ENCODE measurements at regions not wholly inside any gene's neighbourhood (a gene's known extent, or its start where the extent isn't known, plus 50 kb on each side); places are given as distances from the start of the nearest gene placed in this dataset.

DNA sequence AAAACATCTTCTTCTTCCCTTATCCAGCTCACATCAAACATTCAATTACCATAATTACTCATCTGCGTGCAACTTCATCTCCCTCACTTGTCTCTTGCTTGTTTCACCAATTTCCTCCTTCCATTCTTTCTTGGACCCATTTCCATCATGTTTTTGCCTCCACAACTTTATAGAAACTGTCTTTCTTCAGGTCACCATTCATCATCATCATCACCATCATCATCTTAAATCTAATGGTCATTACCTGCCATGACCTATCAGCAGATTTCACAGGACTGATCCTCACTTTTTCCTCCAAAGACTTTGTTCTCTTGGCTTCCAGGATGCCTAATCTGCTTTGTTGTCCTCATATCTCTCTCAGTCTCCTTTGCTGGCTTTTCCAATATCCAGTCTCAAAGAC is 495.6 kb downstream of the DNAH5 start:
- Mint-ChIP-seq H3K36me3 (ENCODE audit: low read depth) (no peaks in the 10 kb centered on the region), H3K4me1 (no peaks in the 10 kb centered on the region), H3K9me3 (no peaks in the 10 kb centered on the region), H3K27me3 (ENCODE audit: insufficient read depth, low read depth, poor library complexity) (no peaks in the 10 kb centered on the region), H3K4me3 (no peak overlapping the region), H3K27ac (no peak overlapping the region)
- Histone ChIP-seq H3K4me3 (no peak overlapping the region), H3K79me2 (replicated peaks; ENCODE audit: insufficient read depth) (no peaks in the 10 kb centered on the region), H3K36me3 (ENCODE audit: insufficient read depth) (no peaks in the 10 kb centered on the region), H4K20me1 (replicated peaks; ENCODE audit: insufficient read depth) (no peaks in the 10 kb centered on the region), H3K9me2 (ENCODE audit: insufficient read depth) (peaks cover 4% of the 10 kb centered on the region; the same call in 1 of the 2 replicates), H3K4me1 (ENCODE audit: insufficient read depth) (no peaks in the 10 kb centered on the region), H3K4me2 (no peak overlapping the region), H3F3A (replicated peaks; ENCODE audit: low read depth) (no peaks in the 10 kb centered on the region), H3K27me3 (ENCODE audit: insufficient read depth) (no peaks in the 10 kb centered on the region), H3K27ac (ENCODE audit: low read depth) (no peak overlapping the region), H2AFZ (no peak overlapping the region)
- DNase-seq (ENCODE audit: low spot score): no peak
- TF ChIP-seq, protein P1, sequence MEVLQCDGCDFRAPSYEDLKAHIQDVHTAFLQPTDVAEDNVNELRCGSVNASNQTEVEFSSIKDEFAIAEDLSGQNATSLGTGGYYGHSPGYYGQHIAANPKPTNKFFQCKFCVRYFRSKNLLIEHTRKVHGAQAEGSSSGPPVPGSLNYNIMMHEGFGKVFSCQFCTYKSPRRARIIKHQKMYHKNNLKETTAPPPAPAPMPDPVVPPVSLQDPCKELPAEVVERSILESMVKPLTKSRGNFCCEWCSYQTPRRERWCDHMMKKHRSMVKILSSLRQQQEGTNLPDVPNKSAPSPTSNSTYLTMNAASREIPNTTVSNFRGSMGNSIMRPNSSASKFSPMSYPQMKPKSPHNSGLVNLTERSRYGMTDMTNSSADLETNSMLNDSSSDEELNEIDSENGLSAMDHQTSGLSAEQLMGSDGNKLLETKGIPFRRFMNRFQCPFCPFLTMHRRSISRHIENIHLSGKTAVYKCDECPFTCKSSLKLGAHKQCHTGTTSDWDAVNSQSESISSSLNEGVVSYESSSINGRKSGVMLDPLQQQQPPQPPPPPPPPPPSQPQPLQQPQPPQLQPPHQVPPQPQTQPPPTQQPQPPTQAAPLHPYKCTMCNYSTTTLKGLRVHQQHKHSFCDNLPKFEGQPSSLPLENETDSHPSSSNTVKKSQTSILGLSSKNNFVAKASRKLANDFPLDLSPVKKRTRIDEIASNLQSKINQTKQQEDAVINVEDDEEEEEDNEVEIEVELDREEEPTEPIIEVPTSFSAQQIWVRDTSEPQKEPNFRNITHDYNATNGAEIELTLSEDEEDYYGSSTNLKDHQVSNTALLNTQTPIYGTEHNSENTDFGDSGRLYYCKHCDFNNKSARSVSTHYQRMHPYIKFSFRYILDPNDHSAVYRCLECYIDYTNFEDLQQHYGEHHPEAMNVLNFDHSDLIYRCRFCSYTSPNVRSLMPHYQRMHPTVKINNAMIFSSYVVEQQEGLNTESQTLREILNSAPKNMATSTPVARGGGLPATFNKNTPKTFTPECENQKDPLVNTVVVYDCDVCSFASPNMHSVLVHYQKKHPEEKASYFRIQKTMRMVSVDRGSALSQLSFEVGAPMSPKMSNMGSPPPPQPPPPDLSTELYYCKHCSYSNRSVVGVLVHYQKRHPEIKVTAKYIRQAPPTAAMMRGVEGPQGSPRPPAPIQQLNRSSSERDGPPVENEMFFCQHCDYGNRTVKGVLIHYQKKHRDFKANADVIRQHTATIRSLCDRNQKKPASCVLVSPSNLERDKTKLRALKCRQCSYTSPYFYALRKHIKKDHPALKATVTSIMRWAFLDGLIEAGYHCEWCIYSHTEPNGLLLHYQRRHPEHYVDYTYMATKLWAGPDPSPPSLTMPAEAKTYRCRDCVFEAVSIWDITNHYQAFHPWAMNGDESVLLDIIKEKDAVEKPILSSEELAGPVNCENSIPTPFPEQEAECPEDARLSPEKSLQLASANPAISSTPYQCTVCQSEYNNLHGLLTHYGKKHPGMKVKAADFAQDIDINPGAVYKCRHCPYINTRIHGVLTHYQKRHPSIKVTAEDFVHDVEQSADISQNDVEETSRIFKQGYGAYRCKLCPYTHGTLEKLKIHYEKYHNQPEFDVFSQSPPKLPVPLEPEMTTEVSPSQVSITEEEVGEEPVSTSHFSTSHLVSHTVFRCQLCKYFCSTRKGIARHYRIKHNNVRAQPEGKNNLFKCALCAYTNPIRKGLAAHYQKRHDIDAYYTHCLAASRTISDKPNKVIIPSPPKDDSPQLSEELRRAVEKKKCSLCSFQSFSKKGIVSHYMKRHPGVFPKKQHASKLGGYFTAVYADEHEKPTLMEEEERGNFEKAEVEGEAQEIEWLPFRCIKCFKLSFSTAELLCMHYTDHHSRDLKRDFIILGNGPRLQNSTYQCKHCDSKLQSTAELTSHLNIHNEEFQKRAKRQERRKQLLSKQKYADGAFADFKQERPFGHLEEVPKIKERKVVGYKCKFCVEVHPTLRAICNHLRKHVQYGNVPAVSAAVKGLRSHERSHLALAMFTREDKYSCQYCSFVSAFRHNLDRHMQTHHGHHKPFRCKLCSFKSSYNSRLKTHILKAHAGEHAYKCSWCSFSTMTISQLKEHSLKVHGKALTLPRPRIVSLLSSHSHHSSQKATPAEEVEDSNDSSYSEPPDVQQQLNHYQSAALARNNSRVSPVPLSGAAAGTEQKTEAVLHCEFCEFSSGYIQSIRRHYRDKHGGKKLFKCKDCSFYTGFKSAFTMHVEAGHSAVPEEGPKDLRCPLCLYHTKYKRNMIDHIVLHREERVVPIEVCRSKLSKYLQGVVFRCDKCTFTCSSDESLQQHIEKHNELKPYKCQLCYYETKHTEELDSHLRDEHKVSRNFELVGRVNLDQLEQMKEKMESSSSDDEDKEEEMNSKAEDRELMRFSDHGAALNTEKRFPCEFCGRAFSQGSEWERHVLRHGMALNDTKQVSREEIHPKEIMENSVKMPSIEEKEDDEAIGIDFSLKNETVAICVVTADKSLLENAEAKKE (CRISPR knock-in tag; IDR thresholded peaks at IDR 0.05): no peak
- no peak for TF ChIP-seq EZH2phosphoT487 (IDR thresholded peaks at IDR 0.05; ENCODE audit: unreplicated experiment)
- no peak for TF ChIP-seq JUNB (IDR thresholded peaks at IDR 0.05; ENCODE audit: unreplicated experiment)
- TF ChIP-seq, protein P2, sequence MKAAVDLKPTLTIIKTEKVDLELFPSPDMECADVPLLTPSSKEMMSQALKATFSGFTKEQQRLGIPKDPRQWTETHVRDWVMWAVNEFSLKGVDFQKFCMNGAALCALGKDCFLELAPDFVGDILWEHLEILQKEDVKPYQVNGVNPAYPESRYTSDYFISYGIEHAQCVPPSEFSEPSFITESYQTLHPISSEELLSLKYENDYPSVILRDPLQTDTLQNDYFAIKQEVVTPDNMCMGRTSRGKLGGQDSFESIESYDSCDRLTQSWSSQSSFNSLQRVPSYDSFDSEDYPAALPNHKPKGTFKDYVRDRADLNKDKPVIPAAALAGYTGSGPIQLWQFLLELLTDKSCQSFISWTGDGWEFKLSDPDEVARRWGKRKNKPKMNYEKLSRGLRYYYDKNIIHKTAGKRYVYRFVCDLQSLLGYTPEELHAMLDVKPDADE (IDR thresholded peaks at IDR 0.05): no peak
- TF ChIP-seq EZH2 (IDR thresholded peaks at IDR 0.05; ENCODE audit: low read depth, unreplicated experiment): no peak
- no peak for TF ChIP-seq POLR2AphosphoS5 (IDR thresholded peaks at IDR 0.05; ENCODE audit: low read depth)
- no peak for TF ChIP-seq ZNF331 (CRISPR knock-in tag; IDR thresholded peaks at IDR 0.05; ENCODE audit: low read depth)
- TF ChIP-seq ZNF114 (CRISPR knock-in tag; IDR thresholded peaks at IDR 0.05): no peak
- TF ChIP-seq CREB1 (CRISPR knock-in tag; IDR thresholded peaks at IDR 0.05; ENCODE audit: low read depth): no peak
- TF ChIP-seq, protein P3, sequence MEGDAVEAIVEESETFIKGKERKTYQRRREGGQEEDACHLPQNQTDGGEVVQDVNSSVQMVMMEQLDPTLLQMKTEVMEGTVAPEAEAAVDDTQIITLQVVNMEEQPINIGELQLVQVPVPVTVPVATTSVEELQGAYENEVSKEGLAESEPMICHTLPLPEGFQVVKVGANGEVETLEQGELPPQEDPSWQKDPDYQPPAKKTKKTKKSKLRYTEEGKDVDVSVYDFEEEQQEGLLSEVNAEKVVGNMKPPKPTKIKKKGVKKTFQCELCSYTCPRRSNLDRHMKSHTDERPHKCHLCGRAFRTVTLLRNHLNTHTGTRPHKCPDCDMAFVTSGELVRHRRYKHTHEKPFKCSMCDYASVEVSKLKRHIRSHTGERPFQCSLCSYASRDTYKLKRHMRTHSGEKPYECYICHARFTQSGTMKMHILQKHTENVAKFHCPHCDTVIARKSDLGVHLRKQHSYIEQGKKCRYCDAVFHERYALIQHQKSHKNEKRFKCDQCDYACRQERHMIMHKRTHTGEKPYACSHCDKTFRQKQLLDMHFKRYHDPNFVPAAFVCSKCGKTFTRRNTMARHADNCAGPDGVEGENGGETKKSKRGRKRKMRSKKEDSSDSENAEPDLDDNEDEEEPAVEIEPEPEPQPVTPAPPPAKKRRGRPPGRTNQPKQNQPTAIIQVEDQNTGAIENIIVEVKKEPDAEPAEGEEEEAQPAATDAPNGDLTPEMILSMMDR (conservative IDR thresholded peaks at IDR 0.05; ENCODE audit: low read depth in 2 of 2): no peak
- no peak for TF ChIP-seq STAT1 (IDR thresholded peaks at IDR 0.05; ENCODE audit: unreplicated experiment)
- TF ChIP-seq NANOG (IDR thresholded peaks at IDR 0.05; ENCODE audit: borderline replicate concordance): no peak
- TF ChIP-seq, protein P4, sequence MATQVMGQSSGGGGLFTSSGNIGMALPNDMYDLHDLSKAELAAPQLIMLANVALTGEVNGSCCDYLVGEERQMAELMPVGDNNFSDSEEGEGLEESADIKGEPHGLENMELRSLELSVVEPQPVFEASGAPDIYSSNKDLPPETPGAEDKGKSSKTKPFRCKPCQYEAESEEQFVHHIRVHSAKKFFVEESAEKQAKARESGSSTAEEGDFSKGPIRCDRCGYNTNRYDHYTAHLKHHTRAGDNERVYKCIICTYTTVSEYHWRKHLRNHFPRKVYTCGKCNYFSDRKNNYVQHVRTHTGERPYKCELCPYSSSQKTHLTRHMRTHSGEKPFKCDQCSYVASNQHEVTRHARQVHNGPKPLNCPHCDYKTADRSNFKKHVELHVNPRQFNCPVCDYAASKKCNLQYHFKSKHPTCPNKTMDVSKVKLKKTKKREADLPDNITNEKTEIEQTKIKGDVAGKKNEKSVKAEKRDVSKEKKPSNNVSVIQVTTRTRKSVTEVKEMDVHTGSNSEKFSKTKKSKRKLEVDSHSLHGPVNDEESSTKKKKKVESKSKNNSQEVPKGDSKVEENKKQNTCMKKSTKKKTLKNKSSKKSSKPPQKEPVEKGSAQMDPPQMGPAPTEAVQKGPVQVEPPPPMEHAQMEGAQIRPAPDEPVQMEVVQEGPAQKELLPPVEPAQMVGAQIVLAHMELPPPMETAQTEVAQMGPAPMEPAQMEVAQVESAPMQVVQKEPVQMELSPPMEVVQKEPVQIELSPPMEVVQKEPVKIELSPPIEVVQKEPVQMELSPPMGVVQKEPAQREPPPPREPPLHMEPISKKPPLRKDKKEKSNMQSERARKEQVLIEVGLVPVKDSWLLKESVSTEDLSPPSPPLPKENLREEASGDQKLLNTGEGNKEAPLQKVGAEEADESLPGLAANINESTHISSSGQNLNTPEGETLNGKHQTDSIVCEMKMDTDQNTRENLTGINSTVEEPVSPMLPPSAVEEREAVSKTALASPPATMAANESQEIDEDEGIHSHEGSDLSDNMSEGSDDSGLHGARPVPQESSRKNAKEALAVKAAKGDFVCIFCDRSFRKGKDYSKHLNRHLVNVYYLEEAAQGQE (IDR thresholded peaks at IDR 0.05; ENCODE audit: unreplicated experiment): no peak
- ATAC-seq: no peak

Data from GM23338 (cell line).